HFFc6 (cell line): ENCODE measurements at regions not wholly inside any gene's neighbourhood (a gene's known extent, or its start where the extent isn't known, plus 50 kb on each side); places are given as distances from the start of the nearest gene placed in this dataset.

Experiments
- DNase-seq: peaks from one replicate; pipeline ENCODE4 v3.0.0-alpha.2; 2018
- H3K27ac Mint-ChIP-seq: 2 replicates; pipeline ENCODE4 v1.8.0; 2020; ENCODE audit warnings: mild to moderate bottlenecking, mixed read lengths
- H3K27me3 Mint-ChIP-seq: 2 replicates; pipeline ENCODE4 v1.8.0; 2021; ENCODE audit warnings: mild to moderate bottlenecking, moderate library complexity, mixed read lengths; ENCODE audit not compliant: insufficient read depth
- H3K36me3 Mint-ChIP-seq: 2 replicates; pipeline ENCODE4 v1.8.0; 2021; ENCODE audit warnings: low read depth, mixed read lengths
- H3K4me1 Mint-ChIP-seq: 2 replicates; pipeline ENCODE4 v1.8.0; 2020; ENCODE audit warnings: low read depth, mixed read lengths
- H3K4me3 Mint-ChIP-seq: 2 replicates; pipeline ENCODE4 v1.8.0; 2020; ENCODE audit warnings: mild to moderate bottlenecking, moderate library complexity, mixed read lengths
- H3K9me3 Mint-ChIP-seq: 2 replicates; pipeline ENCODE4 v1.8.0; 2020; ENCODE audit warnings: mild to moderate bottlenecking, mixed read lengths
- CTCF ChIP-seq: fragments of 200-600 bp; sonication (generic); IDR thresholded peaks from 2 replicates; pipeline ENCODE4 v1.5.0; 2021; ENCODE audit warnings: antibody characterized with exemption, mild to moderate bottlenecking

- Mint-ChIP-seq H3K4me1 (no peaks in the 10 kb centered on the region), H3K27ac (no peak overlapping the region), H3K27me3 (peaks cover 12% of the 10 kb centered on the region), H3K9me3 (peaks cover 32% of the 10 kb centered on the region), H3K4me3 (no peak overlapping the region), H3K36me3 (peaks cover 6% of the 10 kb centered on the region)
- no peak for TF ChIP-seq CTCF
- DNase-seq, result no peak
Observed at GRCh38 chr15:69686626-69687025, 234.0 kb downstream of the RPLP1 start.

- peaks cover 6% of the 10 kb centered on the region for H3K36me3 Mint-ChIP-seq
- H3K4me3 Mint-ChIP-seq, result no peak overlapping the region
- H3K9me3 Mint-ChIP-seq, result peaks cover 26% of the 10 kb centered on the region
- no peak for DNase-seq
- no peak overlapping the region for H3K27ac Mint-ChIP-seq
- H3K27me3 Mint-ChIP-seq, result peaks cover 23% of the 10 kb centered on the region
- H3K4me1 Mint-ChIP-seq, result no peaks in the 10 kb centered on the region
- no peak for TF ChIP-seq CTCF
Observed at GRCh38 chr15:69689133-69689532, 236.5 kb downstream of the RPLP1 start.

- peaks cover 6% of the 10 kb centered on the region for H3K36me3 Mint-ChIP-seq
- no peak overlapping the region for H3K27ac Mint-ChIP-seq
- DNase-seq, result no peak
- H3K9me3 Mint-ChIP-seq, result peaks cover 26% of the 10 kb centered on the region
- no peak overlapping the region for H3K4me3 Mint-ChIP-seq
- H3K4me1 Mint-ChIP-seq, result no peaks in the 10 kb centered on the region
- TF ChIP-seq CTCF, result no peak
- peaks cover 33% of the 10 kb centered on the region for H3K27me3 Mint-ChIP-seq
Observed at GRCh38 chr15:69691307-69692015, 238.8 kb downstream of the RPLP1 start.

- H3K4me3 Mint-ChIP-seq, result no peak overlapping the region
- peaks cover 34% of the 10 kb centered on the region for H3K27me3 Mint-ChIP-seq
- H3K4me1 Mint-ChIP-seq, result no peaks in the 10 kb centered on the region
- peaks cover 26% of the 10 kb centered on the region for H3K9me3 Mint-ChIP-seq
- peaks cover 6% of the 10 kb centered on the region for H3K36me3 Mint-ChIP-seq
- no peak for DNase-seq
- H3K27ac Mint-ChIP-seq, result no peak overlapping the region
- TF ChIP-seq CTCF, result no peak
Observed at GRCh38 chr15:69692342-69692741, 239.7 kb downstream of the RPLP1 start.

GRCh38 chr15:69693059-69693458 lies 240.4 kb downstream of the RPLP1 start:
- peaks cover 34% of the 10 kb centered on the region for H3K27me3 Mint-ChIP-seq
- no peaks in the 10 kb centered on the region for H3K4me1 Mint-ChIP-seq
- H3K9me3 Mint-ChIP-seq, result peaks cover 23% of the 10 kb centered on the region
- no peak for TF ChIP-seq CTCF
- no peak for DNase-seq
- H3K36me3 Mint-ChIP-seq, result peaks cover 6% of the 10 kb centered on the region
- H3K27ac Mint-ChIP-seq, result no peak overlapping the region
- H3K4me3 Mint-ChIP-seq, result no peak overlapping the region
